ENCODE measurements at regions not wholly inside any gene's neighbourhood (a gene's known extent, or its start where the extent isn't known, plus 50 kb on each side); places are given as distances from the start of the nearest gene placed in this dataset.

DNA sequence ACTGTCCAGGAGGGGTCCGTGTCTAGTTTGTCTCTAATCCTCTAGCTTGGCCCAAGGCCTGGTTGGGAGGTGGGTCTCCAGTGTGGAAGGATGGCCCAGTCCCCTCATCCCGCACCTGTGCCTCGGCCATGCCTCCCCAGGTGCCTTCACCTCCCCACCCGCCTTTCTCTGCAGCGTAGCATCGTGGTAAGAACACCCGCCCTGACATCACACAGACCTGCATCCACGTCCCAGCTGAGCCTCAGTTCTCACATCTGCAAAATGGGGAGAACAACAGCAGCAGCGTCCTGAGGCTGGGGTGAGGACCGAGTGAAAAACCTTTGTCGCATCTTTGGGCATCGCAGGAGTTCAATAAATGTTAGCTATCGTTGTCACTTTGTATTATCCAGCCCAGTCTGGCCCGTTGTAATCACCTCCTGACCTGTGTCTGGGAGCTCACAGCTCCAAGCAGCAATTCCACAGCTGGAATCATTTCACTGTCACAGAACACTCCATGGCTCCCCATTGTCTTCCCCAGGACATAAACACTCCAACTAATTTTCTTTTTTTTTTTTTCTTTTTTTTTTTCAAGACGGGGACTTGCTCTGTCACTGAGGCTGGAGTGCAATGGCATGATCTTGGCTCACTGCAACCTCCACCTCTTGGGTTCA lies 181.2 kb upstream of the IER5L start:
- H3K4me3 ChIP-seq, result no peak overlapping the region
- no peak overlapping the region for H3K27ac ChIP-seq
- WGBS, 3 donors, result 87 to 90% (median 90%) methylated on average over 15 of the region's 15 CpGs
- H3K9me3 ChIP-seq, result no peaks in the 10 kb centered on the region
- TF ChIP-seq, protein P1, sequence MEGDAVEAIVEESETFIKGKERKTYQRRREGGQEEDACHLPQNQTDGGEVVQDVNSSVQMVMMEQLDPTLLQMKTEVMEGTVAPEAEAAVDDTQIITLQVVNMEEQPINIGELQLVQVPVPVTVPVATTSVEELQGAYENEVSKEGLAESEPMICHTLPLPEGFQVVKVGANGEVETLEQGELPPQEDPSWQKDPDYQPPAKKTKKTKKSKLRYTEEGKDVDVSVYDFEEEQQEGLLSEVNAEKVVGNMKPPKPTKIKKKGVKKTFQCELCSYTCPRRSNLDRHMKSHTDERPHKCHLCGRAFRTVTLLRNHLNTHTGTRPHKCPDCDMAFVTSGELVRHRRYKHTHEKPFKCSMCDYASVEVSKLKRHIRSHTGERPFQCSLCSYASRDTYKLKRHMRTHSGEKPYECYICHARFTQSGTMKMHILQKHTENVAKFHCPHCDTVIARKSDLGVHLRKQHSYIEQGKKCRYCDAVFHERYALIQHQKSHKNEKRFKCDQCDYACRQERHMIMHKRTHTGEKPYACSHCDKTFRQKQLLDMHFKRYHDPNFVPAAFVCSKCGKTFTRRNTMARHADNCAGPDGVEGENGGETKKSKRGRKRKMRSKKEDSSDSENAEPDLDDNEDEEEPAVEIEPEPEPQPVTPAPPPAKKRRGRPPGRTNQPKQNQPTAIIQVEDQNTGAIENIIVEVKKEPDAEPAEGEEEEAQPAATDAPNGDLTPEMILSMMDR (IDR thresholded peaks at IDR 0.05), result no peak
- ATAC-seq, result no peak
- no peaks in the 10 kb centered on the region for H3K4me1 ChIP-seq
- intact Hi-C loops (cut with DNase I), result no loop called here
- DNase-seq, result no peak
- peaks cover 0 to 6% (median 3%) of the 10 kb centered on the region in 3 donors for H3K27me3 ChIP-seq (ENCODE audit: insufficient read depth in 3 of 3, low read length in 2 of 3)
- H3K36me3 ChIP-seq (ENCODE audit: insufficient read depth in 1 of 2, low read depth in 1 of 2), result no peaks in the 10 kb centered on the region

DNA sequence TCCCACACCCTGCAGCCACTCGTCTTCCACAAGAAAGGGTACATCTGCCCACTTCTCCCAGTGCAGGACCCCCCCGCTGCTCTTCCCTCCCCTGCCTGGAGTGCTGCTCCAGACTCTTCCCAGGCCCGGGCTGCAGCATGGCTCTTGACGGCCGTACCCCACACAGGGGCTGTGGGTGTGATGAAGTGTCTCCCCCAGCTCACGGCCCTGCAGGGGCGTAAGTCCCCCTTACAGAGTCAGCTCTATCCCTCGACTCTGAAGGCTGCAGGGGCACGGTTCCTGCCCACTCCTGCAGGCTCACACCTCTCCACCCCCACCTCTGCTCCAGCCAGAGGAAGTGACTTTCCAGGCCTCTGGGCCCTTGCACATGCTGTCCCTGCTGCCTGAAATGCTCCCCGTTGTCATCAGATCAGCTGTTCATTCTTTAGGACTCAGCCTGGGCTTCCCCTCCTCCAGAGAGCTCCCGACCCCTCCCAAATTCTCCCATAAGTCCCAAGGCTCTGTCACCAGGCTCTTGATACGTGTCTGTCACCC lies 180.6 kb upstream of the IER5L start:
- Histone ChIP-seq H3K4me1 (no peaks in the 10 kb centered on the region), H3K4me3 (no peak overlapping the region), H3K27me3 (ENCODE audit: insufficient read depth in 3 of 3, low read length in 2 of 3) (peaks cover 0 to 6% (median 3%) of the 10 kb centered on the region in 3 donors), H3K36me3 (ENCODE audit: insufficient read depth in 1 of 2, low read depth in 1 of 2) (no peaks in the 10 kb centered on the region), H3K9me3 (no peaks in the 10 kb centered on the region), H3K27ac (no peak overlapping the region)
- TF ChIP-seq, protein P1 (IDR thresholded peaks at IDR 0.05), result no peak
- no peak for ATAC-seq
- 71 to 75% (median 71%) methylated on average over 12 of the region's 12 CpGs for WGBS, 3 donors
- no peak for DNase-seq
- intact Hi-C loops (cut with DNase I), result no loop called here

DNA sequence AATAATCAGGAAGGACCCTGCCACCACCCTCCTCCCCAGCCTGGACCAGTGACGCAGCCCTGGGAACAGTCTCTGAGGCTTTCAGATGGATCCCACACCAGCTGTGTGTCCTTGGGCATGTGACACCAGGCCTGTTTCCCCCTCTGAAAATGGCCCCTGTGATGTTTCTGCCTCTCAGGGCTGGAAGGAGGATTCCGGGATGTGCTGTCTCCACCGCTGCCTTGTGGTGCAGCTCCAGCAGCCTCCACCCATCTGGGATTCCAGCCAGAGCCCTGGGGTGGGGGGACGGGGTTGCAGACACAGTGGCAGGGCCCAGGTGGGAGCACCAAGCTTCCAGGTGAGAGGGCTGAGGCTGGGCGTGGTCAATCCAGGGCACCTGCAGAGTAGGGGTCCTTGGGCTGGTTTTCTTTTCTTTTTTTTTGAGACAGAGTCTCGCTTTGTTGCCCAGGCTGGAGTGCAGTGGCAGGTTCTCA lies 179.7 kb upstream of the IER5L start:
- peaks cover 4% of the 10 kb centered on the region for H3K4me1 ChIP-seq
- TF ChIP-seq, protein P1 (IDR thresholded peaks at IDR 0.05), result no peak
- DNase-seq, result no peak
- no peaks in the 10 kb centered on the region for H3K9me3 ChIP-seq
- H3K4me3 ChIP-seq, result no peak overlapping the region
- 64 to 78% (median 69%) methylated on average over 5 to 6 of the region's 6 CpGs for WGBS, 3 donors
- intact Hi-C loops (cut with DNase I), result no loop called here
- H3K36me3 ChIP-seq (ENCODE audit: insufficient read depth in 1 of 2, low read depth in 1 of 2), result no peaks in the 10 kb centered on the region
- no peak overlapping the region for H3K27ac ChIP-seq
- ATAC-seq, result no peak
- H3K27me3 ChIP-seq (ENCODE audit: insufficient read depth in 3 of 3, low read length in 2 of 3), result peaks cover 0 to 6% (median 4%) of the 10 kb centered on the region in 3 donors

DNA sequence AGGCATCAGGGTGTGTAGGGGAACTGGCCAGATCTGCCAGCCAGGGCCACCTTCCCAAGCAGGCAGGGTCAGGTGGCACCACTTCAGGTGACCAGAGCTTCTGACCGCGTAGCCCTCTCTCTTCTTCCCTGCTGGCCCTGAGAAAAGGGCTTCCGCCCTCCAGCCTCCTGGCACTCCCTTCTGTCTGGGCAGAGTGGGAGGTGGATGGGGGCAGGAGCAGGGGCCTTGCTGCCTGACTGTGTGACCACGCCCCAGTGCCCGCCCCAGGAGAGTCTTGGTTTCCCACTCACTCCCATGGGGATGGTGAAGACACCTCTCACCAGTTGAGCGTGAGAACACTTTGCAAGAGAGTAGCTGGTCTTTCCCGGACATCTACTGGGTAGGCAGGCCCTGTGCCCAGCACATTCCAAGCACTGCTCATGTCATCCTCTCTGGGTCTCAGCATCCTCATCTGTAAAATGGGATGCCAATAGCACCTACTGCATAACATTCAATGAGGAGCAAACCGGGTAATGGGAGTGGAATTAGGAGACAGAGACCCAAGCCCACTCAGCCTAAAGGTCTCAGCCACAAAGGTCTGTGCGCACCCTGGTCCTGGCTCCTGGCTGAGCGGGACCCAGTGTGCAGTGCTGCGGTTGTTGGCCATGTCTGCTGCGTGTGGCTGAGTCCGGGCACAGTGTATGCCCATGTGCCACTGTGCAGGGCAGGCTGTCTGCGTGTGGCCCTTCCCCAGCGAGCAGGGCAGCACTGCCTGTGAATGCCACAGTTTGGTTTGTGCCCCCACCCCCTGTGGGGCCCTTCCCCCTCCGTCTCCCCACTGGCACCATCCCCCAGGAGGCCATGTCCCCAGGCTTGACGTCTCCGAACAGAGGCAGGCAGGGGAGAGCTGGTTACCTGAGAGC lies 179.1 kb upstream of the IER5L start:
- H3K4me3 ChIP-seq, result no peak overlapping the region
- no peak for DNase-seq
- H3K4me1 ChIP-seq, result peaks cover 7% of the 10 kb centered on the region
- 87 to 91% (median 88%) methylated on average over 18 of the region's 18 CpGs for WGBS, 3 donors
- TF ChIP-seq, protein P1 (IDR thresholded peaks at IDR 0.05), result no peak
- intact Hi-C loops (cut with DNase I), result no loop called here
- H3K27ac ChIP-seq, result no peak overlapping the region
- no peaks in the 10 kb centered on the region for H3K9me3 ChIP-seq
- no peaks in the 10 kb centered on the region for H3K36me3 ChIP-seq (ENCODE audit: insufficient read depth in 1 of 2, low read depth in 1 of 2)
- H3K27me3 ChIP-seq (ENCODE audit: insufficient read depth in 3 of 3, low read length in 2 of 3), result peaks cover 0 to 10% (median 7%) of the 10 kb centered on the region in 3 donors
- no peak for ATAC-seq

Measured in psoas muscle (tissue), 7 donors.